Stimulated activated CD8-positive, alpha-beta memory T cell treated with anti-CD3 and anti-CD28 coated beads, Interleukin-4, amount 100 ng/mL, for 48 hours (primary cell): ENCODE measurements at regions not wholly inside any gene's neighbourhood (a gene's known extent, or its start where the extent isn't known, plus 50 kb on each side); places are given as distances from the start of the nearest gene placed in this dataset.

Experiments
- DNase-seq: peaks from one replicate; pipeline ENCODE4 v3.0.0-alpha.2; 2020

- DNase-seq, result no peak
Observed at GRCh38 chr16:35736546-35736945, 2277.1 kb downstream of the TP53TG3F start.

GRCh38 chr16:35737076-35737475 lies 2277.7 kb downstream of the TP53TG3F start:
- DNase-seq, result no peak

DNA sequence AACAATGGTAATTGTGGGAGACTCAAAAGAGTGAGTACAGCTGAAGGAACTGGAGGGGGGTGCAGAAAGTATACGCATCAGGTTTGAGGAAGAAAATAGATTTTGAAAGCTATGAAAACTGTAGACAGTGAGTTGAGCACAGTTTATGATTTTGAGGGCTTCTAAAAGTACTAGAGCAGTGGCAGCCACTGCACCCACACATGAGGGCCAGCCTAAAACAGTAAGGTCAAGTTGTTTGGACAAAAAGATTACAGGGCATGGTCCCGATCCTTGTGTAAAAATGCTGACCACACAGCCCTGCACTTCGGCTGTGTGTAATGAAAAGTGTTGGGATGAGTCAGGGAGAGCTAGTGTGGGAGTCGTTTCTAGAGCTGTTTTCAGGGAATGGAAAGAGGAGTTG lies 2282.1 kb downstream of the TP53TG3F start:
- no peak for DNase-seq

GRCh38 chr16:35743101-35743692 lies 2283.8 kb downstream of the TP53TG3F start:
- no peak for DNase-seq

- no peak for DNase-seq
Observed at GRCh38 chr16:35744084-35744483, 2284.7 kb downstream of the TP53TG3F start.

DNA sequence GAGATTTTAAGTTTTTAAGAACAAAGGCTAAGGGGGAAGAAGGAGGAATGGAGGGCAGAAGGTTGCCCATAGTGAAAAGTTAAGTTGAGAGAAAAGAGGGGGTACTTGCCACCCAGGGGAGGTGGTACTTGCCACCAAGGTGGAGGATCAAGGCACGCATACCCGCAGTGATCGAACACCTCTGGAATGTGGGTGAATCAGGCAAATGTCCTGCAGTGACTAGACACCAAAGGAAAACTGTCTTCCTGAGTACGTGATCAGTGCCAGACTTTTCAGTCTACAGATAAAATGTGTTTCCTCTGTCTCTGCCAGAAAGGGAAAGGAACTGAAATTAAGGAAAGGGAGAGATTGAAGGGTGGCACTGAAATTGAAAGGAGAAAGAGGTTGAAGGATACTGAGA lies 2285.3 kb downstream of the TP53TG3F start:
- DNase-seq, result no peak

- DNase-seq, result no peak
Observed at GRCh38 chr16:35745191-35745590, 2285.8 kb downstream of the TP53TG3F start.

DNA sequence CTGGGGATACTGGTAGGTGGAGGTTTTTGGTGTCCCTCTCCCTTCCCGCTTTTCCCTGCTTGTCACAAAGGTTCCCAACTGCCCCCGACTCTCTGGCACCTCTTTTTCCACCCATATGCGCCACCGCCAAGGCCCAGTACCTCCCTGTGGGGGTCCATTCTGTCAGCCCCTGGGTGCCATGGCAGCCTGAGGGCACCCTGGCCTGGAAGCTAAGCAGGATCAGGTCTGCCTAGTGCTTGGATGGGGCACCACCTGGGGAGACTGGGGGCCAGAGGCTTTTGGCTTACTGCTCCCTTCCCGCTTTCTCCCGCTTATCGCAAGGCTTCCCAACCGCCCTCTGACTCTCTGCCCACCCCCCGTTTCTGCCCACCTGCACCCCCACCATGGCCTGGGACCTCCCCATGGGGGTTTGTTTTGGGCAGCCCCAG lies 2286.4 kb downstream of the TP53TG3F start:
- no peak for DNase-seq

DNA sequence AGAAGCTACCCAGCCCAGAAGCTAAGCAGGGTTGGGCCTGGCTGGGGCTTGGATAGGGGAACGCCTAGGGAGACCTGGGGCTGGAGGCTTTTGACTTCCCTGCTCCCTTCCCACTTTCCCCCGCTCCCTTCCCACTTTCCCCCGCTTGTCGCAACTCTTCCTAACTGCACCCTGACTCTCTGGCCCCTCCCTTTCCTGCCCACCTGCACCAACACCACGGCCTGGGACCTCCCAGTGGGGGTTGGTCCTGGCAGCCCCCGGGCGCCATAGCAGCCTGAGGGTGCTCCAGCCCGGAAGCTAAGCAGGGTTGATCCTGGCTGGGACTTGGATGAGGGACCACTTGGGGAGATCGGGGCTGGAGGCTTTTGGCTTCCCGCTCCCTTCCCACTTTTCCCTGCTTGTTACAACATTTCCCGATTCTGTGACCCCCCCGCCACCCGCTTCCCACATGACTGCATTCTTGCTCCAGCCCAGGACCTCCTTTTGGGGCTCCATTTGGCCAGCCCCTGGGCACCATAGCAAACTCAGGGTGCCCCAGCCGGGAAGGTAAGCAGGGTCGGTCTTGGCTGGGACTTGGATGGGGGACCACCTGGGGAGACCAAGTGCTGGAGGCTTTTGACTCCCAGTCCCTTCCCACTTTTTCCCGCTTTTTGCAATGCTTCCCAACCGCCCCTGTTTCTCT lies 2287.0 kb downstream of the TP53TG3F start:
- DNase-seq, result no peak

DNA sequence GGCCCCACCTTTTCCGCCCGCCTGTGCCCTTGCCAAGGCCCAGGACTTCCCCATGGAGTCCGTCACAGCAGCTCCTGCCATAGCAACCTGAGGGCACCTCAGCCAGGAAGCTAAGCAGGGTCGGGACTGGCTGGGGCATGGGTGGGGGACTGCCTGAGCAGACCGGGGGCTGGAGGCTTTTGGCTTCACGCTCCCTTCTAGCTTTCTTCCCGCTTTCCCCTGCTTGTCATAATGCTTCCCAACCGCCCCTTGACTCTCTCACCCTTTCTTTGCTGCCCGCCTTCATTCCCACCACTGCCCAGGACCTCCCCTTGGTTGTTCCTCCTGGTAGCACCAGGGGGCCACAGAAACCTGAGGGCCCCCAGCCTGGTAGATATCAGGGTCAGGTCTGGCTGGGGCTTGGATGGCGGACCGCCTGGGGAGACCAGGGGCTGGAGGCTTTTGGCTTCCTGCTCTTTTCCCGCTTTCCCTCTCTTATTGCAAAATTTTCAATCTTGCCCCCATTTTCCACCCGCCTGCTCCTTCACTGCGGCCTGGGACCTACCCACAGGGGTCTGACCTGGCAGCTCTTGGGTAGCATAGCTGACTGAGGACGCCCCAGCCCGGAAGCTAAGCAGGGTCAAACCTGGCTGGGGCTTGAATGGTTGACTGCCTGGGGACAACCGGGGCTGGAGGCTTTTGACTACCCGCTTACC lies 2287.7 kb downstream of the TP53TG3F start:
- no peak for DNase-seq

GRCh38 chr16:35747658-35748455 lies 2288.4 kb downstream of the TP53TG3F start:
- DNase-seq, result no peak

- no peak for DNase-seq
Observed at GRCh38 chr16:35748621-35749252, 2289.3 kb downstream of the TP53TG3F start.

- DNase-seq, result no peak
Observed at GRCh38 chr16:35749253-35750141, 2290.1 kb downstream of the TP53TG3F start.

- DNase-seq, result no peak
Observed at GRCh38 chr16:35750157-35750689, 2290.8 kb downstream of the TP53TG3F start.

- DNase-seq, result no peak
Observed at GRCh38 chr16:35750701-35751104, 2291.3 kb downstream of the TP53TG3F start.

- no peak for DNase-seq
Observed at GRCh38 chr16:35751191-35751941, 2292.0 kb downstream of the TP53TG3F start.

DNA sequence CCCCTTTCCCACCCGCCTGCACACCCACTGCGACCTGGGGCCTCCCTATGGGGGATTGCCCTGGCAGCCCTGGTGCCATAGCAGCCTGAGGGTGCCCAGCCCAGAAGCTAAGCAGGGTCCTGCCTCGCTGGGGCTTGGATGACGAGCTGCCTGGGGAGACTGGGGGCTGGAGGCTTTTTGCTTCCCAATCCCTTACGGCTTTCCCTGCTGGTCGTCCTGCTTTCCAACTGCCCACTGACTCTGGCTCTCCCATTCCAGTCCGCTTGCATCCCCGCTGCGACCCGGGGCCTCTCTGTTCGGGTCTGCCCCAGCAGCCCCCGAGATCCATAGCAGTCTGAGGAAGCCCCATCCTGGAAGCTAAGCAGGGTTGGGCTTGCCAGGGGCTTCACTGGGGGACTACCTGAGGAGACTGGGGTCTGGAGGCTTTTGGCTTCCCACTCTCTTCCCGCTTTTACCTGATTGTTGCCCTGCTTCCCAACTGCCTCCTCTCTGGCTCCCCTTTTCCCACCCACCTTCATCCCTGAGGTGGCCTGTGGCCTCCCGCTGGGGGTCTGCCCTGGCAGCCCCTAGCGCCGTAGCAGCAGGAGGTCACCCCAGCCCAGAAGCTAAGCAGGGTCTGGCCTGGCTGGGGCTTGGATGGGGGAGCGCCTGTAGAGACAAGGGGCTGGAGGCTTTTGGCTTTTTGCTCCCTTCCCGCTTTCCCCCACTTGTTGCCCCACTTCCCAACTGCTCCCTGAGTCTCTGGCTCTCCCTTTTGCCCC lies 2292.8 kb downstream of the TP53TG3F start:
- DNase-seq, result no peak

GRCh38 chr16:35752773-35753558 lies 2293.6 kb downstream of the TP53TG3F start:
- DNase-seq, result no peak
